CD4-positive, alpha-beta T cell treated with Interferon alpha-2 for 1 hour (primary cell): ENCODE measurements at regions not wholly inside any gene's neighbourhood (a gene's known extent, or its start where the extent isn't known, plus 50 kb on each side); places are given as distances from the start of the nearest gene placed in this dataset.

Source experiments
- DNase-seq, 2 donors: peaks; one replicate each; pipeline ENCODE4 v3.0.0-alpha.2; 2020 to 2022

GRCh38 chr11:114880442-114880841 lies 202.1 kb downstream of the NXPE2 start:
- no peak for DNase-seq

DNA sequence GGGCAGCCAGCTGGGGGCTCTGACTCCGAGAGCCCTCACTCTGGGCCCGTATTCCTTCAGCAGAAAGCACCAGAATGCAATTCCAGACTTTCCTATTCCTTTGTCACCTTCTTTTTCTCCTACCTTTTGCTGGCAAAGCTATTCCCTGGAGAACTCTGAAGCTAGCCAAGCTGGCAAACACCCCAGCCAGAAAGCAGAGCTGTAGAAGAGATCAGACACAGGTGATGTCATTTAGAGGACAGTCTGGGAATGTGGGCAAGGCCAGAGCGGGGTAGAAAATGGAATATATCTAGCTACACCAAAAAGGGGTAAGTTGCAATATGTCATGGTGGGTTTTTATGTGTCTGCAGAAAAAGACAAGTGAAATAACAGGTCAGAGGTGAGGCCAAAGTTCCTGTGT lies 205.1 kb downstream of the NXPE2 start:
- no peak for DNase-seq

DNA sequence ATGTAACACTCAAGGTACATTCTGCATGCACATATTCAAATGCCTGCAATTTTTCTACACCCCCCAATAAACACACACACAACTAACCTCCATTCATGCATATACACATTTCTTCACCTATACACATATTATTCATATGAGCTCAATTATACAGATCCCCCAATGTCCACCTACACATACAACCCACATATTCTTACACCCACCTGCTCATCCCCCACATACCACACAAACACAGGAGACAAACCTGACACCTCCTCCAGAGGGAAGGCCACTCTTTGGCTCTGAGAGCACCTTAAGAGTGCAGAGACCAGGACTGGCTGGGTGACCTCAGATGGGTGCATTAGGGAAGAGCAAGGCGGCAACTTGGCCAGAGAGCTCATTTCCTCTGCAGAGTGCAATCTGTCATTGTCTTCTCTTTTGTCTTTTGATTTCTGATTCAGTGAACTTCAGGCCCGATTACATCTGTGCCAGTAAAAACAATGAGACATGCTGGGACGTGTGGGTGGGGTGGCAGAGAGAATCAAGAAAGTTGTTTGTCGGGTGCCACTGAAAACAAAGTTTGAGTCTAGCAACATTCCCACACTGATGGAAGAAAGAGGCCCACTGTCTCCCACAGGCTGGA lies 208.4 kb downstream of the NXPE2 start:
- no peak for DNase-seq

DNA sequence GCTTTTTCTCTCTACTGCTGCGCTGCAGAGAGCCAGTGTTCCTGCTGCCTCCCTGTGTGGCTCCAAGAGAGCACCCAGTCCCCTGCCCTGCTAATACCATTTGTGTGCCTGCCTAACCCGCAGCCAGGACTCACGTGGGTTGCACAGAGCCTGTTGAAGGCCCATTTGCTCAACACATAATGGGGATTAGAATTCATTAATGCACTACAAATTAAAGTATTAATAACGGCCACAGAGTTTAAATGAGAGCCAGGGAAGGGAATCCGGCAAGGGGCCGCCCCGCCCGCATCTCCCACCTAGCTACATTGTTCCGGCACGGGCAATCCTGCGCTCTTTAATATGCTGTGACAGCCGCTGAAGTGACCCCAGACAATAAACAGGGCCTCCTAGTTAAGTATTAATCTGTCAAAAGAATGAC lies 211.3 kb downstream of the NXPE2 start:
- no peak for DNase-seq

- no peak for DNase-seq
Observed at GRCh38 chr11:114890038-114890437, 211.7 kb downstream of the NXPE2 start.

GRCh38 chr11:114891911-114892310 lies 213.6 kb downstream of the NXPE2 start:
- DNase-seq: no peak

DNA sequence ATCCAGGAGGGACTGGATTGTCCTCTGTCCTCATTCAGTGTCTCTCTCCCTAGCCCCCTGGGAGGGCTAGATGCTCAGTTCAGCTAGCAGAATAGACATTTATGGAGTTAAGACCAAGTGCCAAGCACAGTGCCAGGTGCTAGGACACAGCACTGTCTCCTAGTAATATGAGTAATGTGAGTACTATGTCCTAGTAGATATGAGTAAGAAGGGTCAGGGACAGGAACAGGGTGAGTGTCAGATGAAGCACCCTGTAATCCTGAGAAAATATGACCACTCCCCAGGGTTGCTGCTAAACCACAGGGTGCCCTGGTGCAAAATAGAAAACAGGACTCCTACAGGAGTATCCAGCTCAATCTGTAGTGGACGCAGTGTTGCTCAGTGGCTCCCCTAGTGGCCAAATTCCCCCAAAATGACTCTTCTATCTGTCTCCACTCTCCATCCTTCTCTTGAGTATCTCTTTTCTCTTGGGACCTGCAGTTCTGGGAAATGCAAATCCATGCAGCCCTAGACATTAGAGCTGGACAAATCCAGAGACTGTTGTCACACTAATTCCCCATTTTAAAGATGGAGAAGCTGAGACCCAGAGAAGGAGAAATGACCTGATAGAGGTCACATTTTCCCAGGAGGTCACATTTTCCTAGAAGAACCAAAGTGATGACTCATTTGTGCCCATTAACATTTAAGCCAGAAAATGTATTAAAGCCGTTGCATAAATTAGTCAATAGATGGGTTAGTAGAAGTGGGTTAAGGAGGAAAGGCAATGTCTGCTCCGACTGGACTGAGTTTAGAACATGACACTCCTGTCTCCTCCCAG lies 214.3 kb downstream of the NXPE2 start:
- DNase-seq: no peak

GRCh38 chr11:114893329-114893728 lies 215.0 kb downstream of the NXPE2 start:
- no peak for DNase-seq

DNA sequence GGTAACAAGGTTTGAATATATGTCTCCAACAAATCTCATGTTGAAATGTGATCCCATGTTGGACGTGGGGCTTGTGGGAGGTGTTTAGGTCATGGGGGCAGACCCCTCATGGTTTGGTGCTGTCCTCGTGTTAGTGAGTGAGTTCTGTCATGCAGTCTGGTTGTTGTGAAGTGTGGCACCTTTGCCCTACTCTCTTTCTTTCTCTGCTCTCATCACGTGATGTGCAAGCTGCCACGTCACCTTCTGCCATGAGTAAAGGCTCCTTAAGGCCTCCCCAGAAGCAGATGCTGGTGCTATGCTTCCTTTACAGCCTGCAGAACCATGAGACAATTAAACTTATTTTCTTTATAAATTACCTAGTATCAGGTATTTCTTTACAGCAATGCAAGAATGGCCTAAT lies 218.3 kb downstream of the NXPE2 start:
- no peak for DNase-seq

DNA sequence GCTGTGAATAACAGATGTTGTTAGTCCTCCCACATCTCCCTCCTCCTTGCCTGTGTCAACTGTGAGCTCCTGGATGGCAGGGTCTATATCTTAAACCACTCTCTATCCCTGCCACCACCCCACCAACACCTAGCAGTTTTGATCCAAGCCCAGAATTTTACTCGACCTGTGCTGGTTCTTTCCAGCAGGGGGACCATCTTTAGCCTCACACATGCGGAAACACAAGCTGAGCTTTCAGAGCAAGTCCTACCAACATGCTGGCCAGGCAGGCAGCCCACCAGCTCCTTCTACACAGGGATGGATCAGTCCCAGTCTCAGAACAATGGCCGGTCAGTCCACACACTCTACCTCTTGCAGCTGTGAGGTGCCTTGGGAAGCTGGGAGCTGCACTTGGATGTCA lies 231.5 kb downstream of the NXPE2 start:
- no peak for DNase-seq

DNA sequence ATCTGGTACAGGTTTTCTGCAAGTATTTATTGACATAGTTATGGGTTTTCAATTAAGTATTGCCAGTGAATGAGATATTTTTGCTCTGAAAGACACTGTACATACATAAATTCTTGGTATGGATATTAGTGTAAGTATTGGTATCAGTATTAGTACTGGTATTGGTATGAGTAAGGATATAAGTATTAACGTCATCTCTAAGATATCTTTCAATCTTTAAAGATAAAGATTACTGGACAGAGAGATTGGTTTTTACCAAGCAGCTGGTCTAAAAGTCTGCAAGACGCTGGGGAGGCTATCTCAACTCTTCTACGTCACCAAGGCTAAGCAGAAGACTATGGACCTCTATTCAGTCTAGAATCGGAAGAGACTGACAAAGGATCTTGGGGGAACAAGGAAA lies 234.5 kb downstream of the NXPE2 start:
- DNase-seq: no peak

GRCh38 chr11:114914231-114915005 lies 236.1 kb downstream of the NXPE2 start:
- DNase-seq: no peak

DNA sequence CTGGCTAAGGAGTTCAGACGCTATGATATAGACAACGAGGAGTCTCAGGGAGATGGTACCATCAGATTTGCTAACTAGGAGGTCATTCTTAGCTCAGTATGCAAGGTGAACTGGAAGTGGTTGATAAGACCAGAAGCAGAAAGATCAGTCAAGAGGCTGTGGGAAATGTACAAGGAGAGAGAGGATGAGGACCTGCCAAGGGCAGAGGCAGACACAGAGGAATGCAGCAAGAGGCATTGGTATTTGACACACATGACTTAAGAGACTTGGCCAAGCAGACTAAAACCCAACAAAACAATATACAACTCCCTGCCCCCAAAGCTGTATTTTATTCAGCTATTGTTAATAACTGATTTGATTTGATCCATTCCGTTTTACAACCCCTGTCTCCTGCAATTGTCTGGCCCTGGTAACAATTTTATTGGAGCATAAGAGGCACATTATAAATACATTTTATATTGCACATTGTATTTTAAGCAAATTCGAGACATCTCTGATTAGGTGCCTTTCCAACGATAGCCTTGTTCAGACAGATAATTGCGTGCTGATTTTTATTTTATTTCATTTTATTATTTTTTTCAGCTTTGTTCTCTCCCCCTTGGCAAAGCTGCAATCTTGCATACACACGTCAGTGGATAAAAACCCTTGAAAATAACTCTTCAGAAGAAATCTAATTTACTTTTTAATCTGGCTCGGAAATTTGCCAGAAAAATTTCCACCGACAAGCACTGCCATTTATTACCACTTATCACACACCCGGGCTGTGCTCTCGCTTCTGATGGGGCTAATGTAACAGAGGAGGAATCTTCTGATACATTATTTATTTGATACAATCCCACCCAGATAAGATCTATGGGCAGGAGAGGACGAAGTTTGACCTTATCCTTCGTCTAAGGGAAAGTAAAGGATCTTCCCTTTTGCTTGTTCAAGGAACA lies 237.8 kb downstream of the NXPE2 start:
- DNase-seq: no peak

DNA sequence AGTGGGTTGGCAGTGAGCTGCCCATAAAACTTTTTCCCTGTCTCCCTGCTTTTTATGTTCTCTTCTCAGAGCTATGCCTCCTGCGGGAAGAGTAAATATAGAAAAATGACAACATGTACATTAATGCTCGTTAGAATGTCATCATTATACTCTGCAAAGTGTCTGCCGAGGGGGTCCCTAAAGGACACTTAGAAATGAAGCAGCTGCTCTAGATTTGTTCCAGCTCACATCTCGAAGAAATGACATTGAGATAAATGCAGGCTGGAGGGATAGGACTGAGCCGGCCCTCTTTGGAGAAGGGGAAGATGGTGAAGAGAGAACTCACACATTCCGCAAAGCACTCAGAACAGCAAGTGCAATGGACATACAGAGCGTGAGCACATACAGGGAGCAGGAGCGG lies 240.0 kb downstream of the NXPE2 start:
- no peak for DNase-seq

DNA sequence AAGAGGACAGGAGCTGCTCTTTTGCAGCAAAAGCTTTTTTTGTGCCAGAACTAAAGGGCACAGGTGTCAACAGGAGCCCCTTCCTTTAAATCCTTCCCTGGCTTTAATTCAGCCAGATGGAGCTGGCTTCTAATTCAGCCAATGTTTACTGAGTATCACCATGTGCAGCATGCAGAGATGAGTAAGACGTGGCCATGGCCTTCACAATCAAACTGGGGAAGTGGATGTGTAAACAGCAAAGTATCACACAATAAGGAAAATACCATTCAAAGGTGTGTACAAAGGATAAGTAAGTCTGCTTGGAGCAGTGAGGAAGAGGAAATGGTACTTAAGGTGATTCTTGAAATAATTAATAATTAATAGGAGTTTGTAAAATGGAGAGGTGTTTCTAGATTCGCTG lies 243.4 kb downstream of the NXPE2 start:
- DNase-seq: no peak

DNA sequence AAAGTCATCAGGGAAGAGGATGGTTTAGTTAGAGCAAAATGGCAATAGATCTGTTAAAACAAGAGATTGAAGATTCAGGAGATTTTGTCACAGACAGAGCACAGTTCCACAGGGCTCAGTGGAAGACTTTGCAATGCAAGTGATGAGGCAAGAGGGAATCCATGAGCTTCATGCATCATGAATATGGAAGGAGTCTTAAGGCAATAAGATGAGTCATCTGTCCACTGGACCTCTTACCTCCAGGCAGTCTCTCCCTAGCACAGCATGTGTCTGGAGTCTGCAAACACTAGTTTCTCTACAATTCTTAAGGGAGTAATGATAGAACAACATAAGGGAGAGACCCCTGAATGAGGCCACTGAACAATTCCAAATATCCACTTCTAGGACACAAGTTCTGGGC lies 245.7 kb downstream of the NXPE2 start:
- no peak for DNase-seq

DNA sequence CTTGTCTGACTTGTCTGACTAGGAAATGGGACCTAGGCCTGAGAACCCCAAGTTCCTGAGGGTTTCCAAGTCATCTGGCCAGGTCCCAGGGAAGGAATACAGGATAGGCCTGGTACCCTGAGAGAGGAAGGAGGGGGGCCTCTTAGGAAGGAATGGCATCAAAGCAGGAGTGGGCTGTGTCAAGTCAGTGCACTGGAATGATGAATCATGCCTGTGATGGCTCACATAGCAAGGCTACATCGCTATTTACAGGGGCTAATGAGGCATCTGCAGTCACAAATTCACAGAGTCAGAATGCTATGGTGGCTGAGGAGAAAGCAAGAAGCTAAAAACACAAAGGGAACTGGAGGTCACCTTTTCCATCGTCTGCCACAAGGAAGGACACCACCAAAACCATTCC lies 247.3 kb downstream of the NXPE2 start:
- no peak for DNase-seq

DNA sequence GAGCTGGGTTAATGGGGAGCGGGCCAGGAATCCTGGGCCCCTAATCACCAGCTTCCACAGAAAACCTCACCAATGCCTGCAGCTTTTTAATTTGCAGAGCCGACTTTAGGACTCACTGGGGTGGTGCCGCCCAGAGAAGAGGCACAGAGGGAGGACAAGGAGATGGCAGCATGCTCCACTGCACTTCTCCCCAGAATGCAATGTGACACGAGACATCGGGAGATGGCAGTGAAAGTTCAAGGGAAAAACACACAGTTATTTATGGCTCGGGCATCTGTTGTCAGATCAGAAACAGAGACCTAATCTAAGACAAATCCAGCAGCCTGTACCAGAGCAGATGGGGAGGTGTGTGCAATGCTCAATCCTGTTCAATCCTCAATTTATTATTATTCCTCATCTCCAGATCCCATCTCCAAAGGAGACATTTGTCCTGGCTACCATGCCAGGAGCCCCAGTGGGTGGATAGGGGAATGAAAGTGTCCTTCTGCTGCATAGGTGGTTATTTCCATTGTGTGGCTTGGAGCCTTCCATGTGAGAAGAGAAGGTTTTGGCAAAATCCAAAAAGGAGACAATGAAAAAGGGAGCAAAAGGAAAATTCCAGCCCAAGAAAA lies 250.0 kb downstream of the NXPE2 start:
- DNase-seq: no peak

GRCh38 chr11:114929351-114930000 lies 251.1 kb downstream of the NXPE2 start:
- DNase-seq: no peak

DNA sequence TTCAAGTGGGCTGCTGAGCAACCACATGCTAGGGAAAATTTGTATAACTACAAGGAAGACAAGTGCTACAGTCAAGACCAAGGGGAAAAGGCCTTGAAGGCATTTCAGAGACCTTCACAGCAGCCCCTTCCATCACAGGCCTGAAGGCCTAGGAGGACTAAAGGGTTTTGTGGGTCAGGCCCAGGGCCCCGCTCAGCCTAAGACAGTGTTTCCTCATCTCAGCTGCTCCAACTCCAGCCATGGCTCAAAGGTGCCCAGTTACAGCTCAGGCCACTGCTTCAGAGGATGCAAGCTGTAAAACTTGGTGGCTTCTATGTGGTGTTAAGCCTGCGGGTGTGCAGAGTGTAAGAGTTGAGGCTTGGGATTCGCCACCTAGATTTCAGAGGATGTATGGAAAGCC lies 260.5 kb downstream of the NXPE2 start:
- no peak for DNase-seq

- DNase-seq: no peak
Observed at GRCh38 chr11:114942207-114942606, 263.9 kb downstream of the NXPE2 start.
